ENCODE measurements at regions not wholly inside any gene's neighbourhood (a gene's known extent, or its start where the extent isn't known, plus 50 kb on each side); places are given as distances from the start of the nearest gene placed in this dataset.
"Not testable (repeated sequence)": the region's sequence is repeated elsewhere in the genome, so short reads cannot be mapped to it uniquely, and the experiment has no call there.

GRCh38 chr2:57417007-57417406 is 629.6 kb upstream of the VRK2 start:
- BruUV-seq (replicated peaks) = no TSS peak
- no peaks in the 10 kb centered on the region for H3K4me1 ChIP-seq (replicated peaks; ENCODE audit: insufficient read depth)
- H2AFZ ChIP-seq = no peak overlapping the region
- 0 out of 2 replicates have a peak, but pooled peaks cover 6% of the 10 kb centered on the region for H3K27me3 ChIP-seq (ENCODE audit: insufficient read depth, low read depth)
- H4K20me1 ChIP-seq (ENCODE audit: insufficient read depth) = no peaks in the 10 kb centered on the region
- H3K4me3 ChIP-seq = no peak overlapping the region
- H3F3A ChIP-seq (ENCODE audit: insufficient read depth, low read depth) = no peaks in the 10 kb centered on the region
- CTCF ChIA-PET = interaction anchor here (0.6 kb wide), 1 partner anchor 248 kb away, joined by 3 read pairs; no protein-coding TSS in a partner anchor
- intact Hi-C loops (cut with micrococcal nuclease; ENCODE audit: unreplicated experiment) = no loop called here
- no peaks in the 10 kb centered on the region for H3K36me3 ChIP-seq (ENCODE audit: low read depth)
- no peak for DNase-seq
- H3K79me2 ChIP-seq (ENCODE audit: low read depth) = no peaks in the 10 kb centered on the region
- H3K9me3 ChIP-seq (ENCODE audit: insufficient read depth, low read depth) = no peaks in the 10 kb centered on the region
- H3K4me2 ChIP-seq = no peak overlapping the region
- H3K9me2 ChIP-seq (ENCODE audit: insufficient read depth) = no peaks in the 10 kb centered on the region
- POLR2A ChIA-PET (ENCODE audit: unreplicated experiment) = no interaction called here
- no peak for TF ChIP-seq CTCF (conservative IDR thresholded peaks at IDR 0.05)
- no peak for TF ChIP-seq EZH2 (IDR thresholded peaks at IDR 0.05; ENCODE audit: low read depth)
- no peak overlapping the region for H3K27ac ChIP-seq

- H3F3A ChIP-seq (ENCODE audit: insufficient read depth, low read depth); H3K27me3 ChIP-seq (ENCODE audit: insufficient read depth, low read depth); H3K27ac ChIP-seq; H3K36me3 ChIP-seq (ENCODE audit: low read depth); POLR2A ChIA-PET (ENCODE audit: unreplicated experiment); H3K9me2 ChIP-seq (ENCODE audit: insufficient read depth); H4K20me1 ChIP-seq (ENCODE audit: insufficient read depth); H3K9me3 ChIP-seq (ENCODE audit: insufficient read depth, low read depth); CTCF ChIA-PET; intact Hi-C loops (cut with micrococcal nuclease; ENCODE audit: unreplicated experiment); H3K4me1 ChIP-seq (replicated peaks; ENCODE audit: insufficient read depth); BruUV-seq (replicated peaks); H3K79me2 ChIP-seq (ENCODE audit: low read depth): not testable (repeated sequence)
- DNase-seq = peak in 1 of 2 experiments; percentile 45
- Histone ChIP-seq H3K4me2 (peak overlapping the region; percentile 31; the same call in 1 of the 2 replicates), H2AFZ (0 out of 2 replicates have a peak overlapping the region, but pooled peaks have one; percentile 39), H3K4me3 (peak overlapping the region; percentile 26; the same call in 1 of the 2 replicates)
Observed at GRCh38 chr2:57418859-57419346, 627.7 kb upstream of the VRK2 start.

GRCh38 chr2:57429831-57430230 is 616.8 kb upstream of the VRK2 start:
- ChIA-PET POLR2A (ENCODE audit: unreplicated experiment) (no interaction called here), CTCF (no interaction called here)
- BruUV-seq (replicated peaks) = no TSS peak

More at GRCh38 chr2:57429831-57430230, 616.8 kb upstream of the VRK2 start:
- Histone ChIP-seq H3K4me2 (no peak overlapping the region), H3K27me3 (ENCODE audit: insufficient read depth, low read depth) (no peaks in the 10 kb centered on the region), H3K9me2 (ENCODE audit: insufficient read depth) (no peaks in the 10 kb centered on the region), H4K20me1 (ENCODE audit: insufficient read depth) (no peaks in the 10 kb centered on the region), H3F3A (ENCODE audit: insufficient read depth, low read depth) (no peaks in the 10 kb centered on the region), H3K9me3 (ENCODE audit: insufficient read depth, low read depth) (no peaks in the 10 kb centered on the region), H3K4me1 (replicated peaks; ENCODE audit: insufficient read depth) (no peaks in the 10 kb centered on the region), H3K4me3 (no peak overlapping the region), H3K79me2 (ENCODE audit: low read depth) (no peaks in the 10 kb centered on the region), H2AFZ (no peak overlapping the region), H3K36me3 (ENCODE audit: low read depth) (no peaks in the 10 kb centered on the region), H3K27ac (no peak overlapping the region)
- no peak for TF ChIP-seq EZH2 (IDR thresholded peaks at IDR 0.05; ENCODE audit: low read depth)
- no peak for TF ChIP-seq CTCF (conservative IDR thresholded peaks at IDR 0.05)
- no peak for DNase-seq
- intact Hi-C loops (cut with micrococcal nuclease; ENCODE audit: unreplicated experiment) = no loop called here

All from PC-9 (cell line).